NOMO-1 (cell line): ENCODE measurements at regions not wholly inside any gene's neighbourhood (a gene's known extent, or its start where the extent isn't known, plus 50 kb on each side); places are given as distances from the start of the nearest gene placed in this dataset.

Experiments
- DNase-seq, 2 experiments: peaks; one replicate each; lab custom pipeline; 2025; ENCODE audit not compliant: unreplicated experiment in 2 of 2; lab: John Stamatoyannopoulos, UW

GRCh38 chr11:119803726-119804294 is 74.8 kb upstream of the NECTIN1 start:
- no peak for DNase-seq

- no peak for DNase-seq
Measured at GRCh38 chr11:119803139-119803538, 74.1 kb upstream of the NECTIN1 start.

GRCh38 chr11:119802670-119803069 is 73.7 kb upstream of the NECTIN1 start:
- DNase-seq = no peak

- no peak for DNase-seq
Measured at GRCh38 chr11:119800619-119801018, 71.6 kb upstream of the NECTIN1 start.

- no peak for DNase-seq
Measured at GRCh38 chr11:119800171-119800570, 71.2 kb upstream of the NECTIN1 start.

- DNase-seq = no peak
Measured at GRCh38 chr11:119798656-119799055, 69.7 kb upstream of the NECTIN1 start.

- DNase-seq = no peak
Measured at GRCh38 chr11:119797736-119798135, 68.7 kb upstream of the NECTIN1 start.

GRCh38 chr11:119797123-119797611 is 68.2 kb upstream of the NECTIN1 start:
- no peak for DNase-seq

- no peak for DNase-seq
Measured at GRCh38 chr11:119796363-119797060, 67.5 kb upstream of the NECTIN1 start.

- DNase-seq = no peak
Measured at GRCh38 chr11:119795690-119796089, 66.7 kb upstream of the NECTIN1 start.

- no peak for DNase-seq
Measured at GRCh38 chr11:119795231-119795630, 66.2 kb upstream of the NECTIN1 start.

- no peak for DNase-seq
Measured at GRCh38 chr11:119794756-119795155, 65.8 kb upstream of the NECTIN1 start.

GRCh38 chr11:119794141-119794665 is 65.2 kb upstream of the NECTIN1 start:
- no peak for DNase-seq

- DNase-seq = no peak
Measured at GRCh38 chr11:119793335-119793984, 64.5 kb upstream of the NECTIN1 start.

- no peak for DNase-seq
Measured at GRCh38 chr11:119791701-119792151, 62.7 kb upstream of the NECTIN1 start.

- no peak for DNase-seq
Measured at GRCh38 chr11:119791047-119791446, 62.0 kb upstream of the NECTIN1 start.

- no peak for DNase-seq
Measured at GRCh38 chr11:119790476-119790875, 61.5 kb upstream of the NECTIN1 start.

- DNase-seq = no peak
Measured at GRCh38 chr11:119789766-119790407, 60.9 kb upstream of the NECTIN1 start.

- no peak for DNase-seq
Measured at GRCh38 chr11:119788911-119789560, 60.0 kb upstream of the NECTIN1 start.

GRCh38 chr11:119788096-119788883 is 59.3 kb upstream of the NECTIN1 start:
- DNase-seq = no peak
